Sigmoid colon (tissue), 3 donors: ENCODE measurements at regions not wholly inside any gene's neighbourhood (a gene's known extent, or its start where the extent isn't known, plus 50 kb on each side); places are given as distances from the start of the nearest gene placed in this dataset.

Experiments
- POLR2A ChIP-seq, 2 donors: fragments of 450-650 bp; IDR thresholded peaks; one replicate each; pipeline ENCODE4 v1.6.1; 2016; ENCODE audit warnings: antibody characterized with exemption in 2 of 2, mild to moderate bottlenecking in 2 of 2, moderate library complexity in 2 of 2
- TF ChIP-seq, protein P1 (sequence below), 4 experiments: fragments of 450-650 bp in 3 of 4; fragments of 200-600 bp in 1 of 4; IDR thresholded peaks; one replicate each; pipeline ENCODE4 v1.5.1; 2016 to 2019; ENCODE audit warnings: antibody characterized with exemption in 4 of 4, mild to moderate bottlenecking in 3 of 4, moderate library complexity in 2 of 4

DNA sequence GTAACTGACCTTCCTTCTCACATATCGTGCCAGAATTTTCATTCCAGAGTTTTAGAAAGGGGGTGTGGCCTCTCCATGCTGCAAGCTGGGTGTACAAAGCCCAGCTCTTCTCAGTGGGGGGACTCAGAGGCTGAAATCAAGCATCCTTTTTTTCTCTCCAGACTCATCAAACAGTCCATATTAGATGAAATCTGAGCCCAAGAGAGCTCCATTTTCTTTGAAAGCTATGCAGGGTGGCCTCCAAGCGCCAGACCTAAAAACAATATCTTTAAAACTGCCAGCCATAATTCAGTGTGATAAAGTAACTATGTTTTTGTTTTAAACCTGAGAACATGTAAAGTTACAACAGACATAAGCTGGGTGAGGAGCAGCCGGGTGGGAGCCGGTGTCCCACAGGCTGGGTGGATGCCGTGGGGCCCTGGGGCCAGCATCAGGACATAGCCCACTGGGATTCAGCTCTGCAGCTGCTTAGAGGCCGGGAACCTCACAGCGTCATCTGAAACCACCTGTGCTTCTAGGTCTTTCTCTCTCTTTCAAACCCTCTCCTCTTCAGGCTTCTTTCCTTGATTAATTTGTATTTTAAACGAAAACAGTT, 249.2 kb downstream of the ZNF536 start:
- no peak for TF ChIP-seq POLR2A (IDR thresholded peaks at IDR 0.05)
- TF ChIP-seq, protein P1, sequence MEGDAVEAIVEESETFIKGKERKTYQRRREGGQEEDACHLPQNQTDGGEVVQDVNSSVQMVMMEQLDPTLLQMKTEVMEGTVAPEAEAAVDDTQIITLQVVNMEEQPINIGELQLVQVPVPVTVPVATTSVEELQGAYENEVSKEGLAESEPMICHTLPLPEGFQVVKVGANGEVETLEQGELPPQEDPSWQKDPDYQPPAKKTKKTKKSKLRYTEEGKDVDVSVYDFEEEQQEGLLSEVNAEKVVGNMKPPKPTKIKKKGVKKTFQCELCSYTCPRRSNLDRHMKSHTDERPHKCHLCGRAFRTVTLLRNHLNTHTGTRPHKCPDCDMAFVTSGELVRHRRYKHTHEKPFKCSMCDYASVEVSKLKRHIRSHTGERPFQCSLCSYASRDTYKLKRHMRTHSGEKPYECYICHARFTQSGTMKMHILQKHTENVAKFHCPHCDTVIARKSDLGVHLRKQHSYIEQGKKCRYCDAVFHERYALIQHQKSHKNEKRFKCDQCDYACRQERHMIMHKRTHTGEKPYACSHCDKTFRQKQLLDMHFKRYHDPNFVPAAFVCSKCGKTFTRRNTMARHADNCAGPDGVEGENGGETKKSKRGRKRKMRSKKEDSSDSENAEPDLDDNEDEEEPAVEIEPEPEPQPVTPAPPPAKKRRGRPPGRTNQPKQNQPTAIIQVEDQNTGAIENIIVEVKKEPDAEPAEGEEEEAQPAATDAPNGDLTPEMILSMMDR (IDR thresholded peaks at IDR 0.05): no peak
